ENCODE measurements at regions not wholly inside any gene's neighbourhood (a gene's known extent, or its start where the extent isn't known, plus 50 kb on each side); places are given as distances from the start of the nearest gene placed in this dataset.

DNA sequence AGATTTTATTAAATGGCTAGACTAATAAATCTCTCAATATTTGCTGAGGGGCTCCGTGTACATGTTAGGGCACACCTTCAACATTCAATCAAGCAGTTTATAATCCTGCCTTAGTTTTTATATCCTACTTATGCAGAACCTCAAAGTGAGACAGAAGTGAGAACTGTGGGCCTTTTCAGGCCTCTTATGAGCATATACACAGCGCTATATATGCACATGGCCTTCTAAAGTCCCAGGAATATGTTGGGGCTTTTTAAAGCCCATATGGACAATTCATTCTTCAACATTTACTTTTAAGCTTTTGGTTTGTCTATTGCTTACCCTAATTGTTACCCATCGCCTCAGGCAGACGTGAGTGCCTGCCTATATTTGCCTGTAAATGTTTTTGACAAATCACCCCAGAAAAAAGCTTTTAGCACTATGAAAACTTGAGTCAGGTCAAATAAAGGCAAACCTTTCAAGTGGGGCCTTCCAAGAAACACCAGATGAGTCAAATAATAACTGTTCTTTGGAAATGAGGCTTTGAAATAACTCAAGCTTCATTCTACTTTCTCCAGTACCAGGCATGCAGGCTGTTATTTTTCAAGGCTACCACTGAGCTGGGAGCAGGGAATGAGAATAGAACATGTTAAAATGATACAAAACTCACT lies 58.2 kb downstream of the ESM1 start:
- DNase-seq, result no peak

DNA sequence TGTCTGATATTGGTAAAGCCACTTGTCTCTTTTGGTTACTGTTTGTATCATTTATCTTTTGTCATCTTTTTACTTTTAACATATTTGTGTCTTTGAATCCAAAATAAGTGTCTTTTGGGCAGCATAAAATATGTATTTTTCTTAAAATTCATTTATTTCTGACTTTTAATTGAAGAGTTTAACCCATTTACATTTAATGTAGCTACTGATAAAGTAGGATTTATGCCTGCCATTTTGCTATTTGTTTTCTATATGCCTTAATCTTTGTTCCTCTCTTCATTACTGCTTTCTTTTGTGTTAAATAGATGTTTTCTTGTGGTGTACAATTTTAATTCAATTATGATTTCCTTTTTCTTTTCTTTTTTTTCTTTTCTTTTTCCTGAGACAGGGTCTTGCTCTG lies 60.9 kb downstream of the ESM1 start:
- no peak for DNase-seq

DNA sequence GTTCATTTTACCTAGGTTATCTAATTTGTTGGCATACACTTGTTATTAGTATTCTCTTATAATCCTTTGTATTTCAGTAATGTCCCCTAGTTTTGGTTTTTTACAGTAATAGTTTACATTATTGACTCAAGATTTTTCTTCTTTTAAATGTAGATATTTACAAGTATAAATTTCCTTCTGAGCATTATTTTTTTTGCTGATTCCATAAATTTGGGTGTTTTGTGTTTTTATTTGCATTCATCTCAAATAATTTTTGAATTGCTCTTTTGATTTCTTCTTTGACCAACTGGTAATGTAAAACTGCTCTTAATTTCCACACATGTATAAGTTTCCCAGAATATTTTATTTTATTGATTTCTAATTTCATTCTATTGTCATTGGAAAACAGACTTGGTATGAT lies 68.1 kb downstream of the ESM1 start:
- DNase-seq, result no peak

DNA sequence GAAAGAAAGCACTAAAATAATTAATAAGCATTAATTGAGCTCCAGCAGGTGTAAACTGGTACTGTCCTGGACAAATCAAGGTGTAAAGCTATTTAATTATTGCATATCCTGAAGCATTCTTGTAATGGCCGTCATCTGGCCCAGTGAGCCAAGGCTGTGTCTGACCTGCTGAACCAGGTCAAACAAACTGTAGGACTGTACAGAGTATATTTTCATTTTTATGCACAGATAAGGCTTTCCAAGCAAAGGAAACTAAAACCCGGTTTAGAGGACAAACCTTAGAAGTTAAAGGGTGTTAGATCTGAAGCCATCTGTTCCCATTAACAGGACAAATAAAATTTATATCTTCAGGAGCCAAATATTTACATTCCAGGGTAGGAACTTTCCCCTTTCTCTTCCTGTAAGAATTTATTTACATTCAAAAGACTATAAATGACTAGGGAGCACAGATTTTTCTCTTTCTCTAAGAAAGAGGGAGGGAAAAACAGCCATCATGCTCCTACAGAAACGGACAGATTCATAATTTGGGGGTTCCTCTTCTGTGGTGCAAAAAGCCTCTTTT lies 69.8 kb downstream of the ESM1 start:
- DNase-seq, result no peak

- no peak for DNase-seq
Observed at GRCh38 chr5:54912021-54912420, 73.4 kb downstream of the ESM1 start.

- no peak for DNase-seq
Observed at GRCh38 chr5:54909911-54910870, 75.2 kb downstream of the ESM1 start.

DNA sequence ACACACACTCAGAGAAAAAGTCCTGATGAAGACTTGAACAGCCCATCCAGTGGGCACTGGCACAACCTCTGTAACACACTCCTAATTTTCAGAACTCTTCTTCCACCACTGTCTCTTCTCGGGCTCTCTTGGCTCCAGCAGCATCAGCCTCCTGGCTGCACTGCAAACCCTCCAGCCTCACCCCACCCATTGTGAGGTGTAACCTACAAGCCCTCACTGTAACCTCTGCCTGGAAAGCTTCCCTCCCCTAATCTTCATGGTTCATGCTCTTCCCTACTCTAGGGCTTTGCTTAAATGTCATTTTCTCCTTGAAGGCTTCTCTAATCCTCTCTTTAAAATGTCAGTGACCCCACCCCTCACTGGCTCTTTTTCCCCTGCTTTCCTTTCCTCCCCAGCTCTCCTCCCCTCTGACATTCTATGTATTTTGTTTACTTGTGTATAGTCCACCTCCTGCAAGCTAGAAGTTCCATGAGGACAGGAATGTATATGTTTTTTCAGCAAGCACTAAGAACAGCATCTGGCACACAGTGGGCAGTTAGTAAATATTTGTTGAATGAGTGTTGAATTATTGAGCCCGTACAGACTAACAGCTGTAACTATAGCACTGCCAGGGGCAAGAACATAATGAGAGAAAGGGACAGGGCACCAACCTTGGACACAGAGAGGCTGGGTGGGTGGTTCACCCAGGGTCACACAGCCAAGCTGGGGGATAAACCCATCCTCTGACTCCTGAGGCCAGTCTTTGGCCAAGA lies 76.4 kb downstream of the ESM1 start:
- DNase-seq, result no peak

DNA sequence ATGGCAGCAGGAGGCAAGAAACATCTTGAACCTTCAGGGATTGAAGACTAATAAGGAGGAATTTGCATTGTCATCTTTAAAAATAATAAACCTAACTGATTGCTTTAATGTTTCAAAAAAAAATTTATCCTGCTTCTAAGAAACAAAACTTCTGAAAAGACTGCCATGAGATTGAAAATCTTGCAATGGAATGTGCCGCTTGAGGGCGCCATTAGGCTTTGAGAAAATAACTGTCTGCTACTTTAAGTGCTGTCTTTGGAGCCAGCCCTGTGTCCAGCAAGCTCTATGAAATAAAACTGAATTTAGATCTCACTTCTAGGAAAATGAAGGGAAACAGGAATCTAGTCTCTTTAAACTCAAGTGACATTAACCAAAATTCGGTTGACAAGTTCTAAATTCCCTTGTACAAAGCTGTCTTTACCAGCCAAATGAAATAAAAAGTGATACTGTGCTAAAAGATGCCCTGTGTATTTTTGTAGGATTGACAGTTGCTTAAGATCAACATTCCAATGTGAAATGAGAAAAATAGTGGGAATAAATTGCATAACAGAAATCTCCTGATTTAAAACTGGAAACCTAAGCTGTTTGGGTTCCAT lies 79.4 kb downstream of the ESM1 start:
- peak; percentile 79 for DNase-seq

GRCh38 chr5:54905246-54905795 lies 80.1 kb downstream of the ESM1 start:
- DNase-seq, result no peak

DNA sequence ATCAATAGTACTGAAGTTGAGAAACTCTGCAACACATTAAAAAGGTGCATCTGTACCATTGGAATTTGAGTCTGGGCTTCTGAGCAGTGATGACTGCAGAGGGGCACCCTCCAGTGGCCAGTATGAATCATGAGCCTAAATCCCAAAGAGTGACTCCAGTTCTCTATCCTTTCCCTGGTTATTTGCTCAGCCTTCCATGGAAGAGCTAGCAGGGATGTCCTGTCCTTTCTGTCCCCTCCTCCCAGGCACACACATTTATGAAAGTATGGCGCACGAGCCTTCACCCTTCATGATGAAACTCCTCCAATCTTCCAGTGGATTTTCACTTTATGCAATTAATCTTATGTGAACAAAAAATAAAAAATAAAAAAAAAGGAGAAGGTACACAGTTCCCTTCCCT lies 81.0 kb downstream of the ESM1 start:
- peak; percentile 58 for DNase-seq

GRCh38 chr5:54902791-54903473 lies 82.5 kb downstream of the ESM1 start:
- no peak for DNase-seq

GRCh38 chr5:54900984-54901725 lies 84.2 kb downstream of the ESM1 start:
- peak; percentile 11 for DNase-seq

DNA sequence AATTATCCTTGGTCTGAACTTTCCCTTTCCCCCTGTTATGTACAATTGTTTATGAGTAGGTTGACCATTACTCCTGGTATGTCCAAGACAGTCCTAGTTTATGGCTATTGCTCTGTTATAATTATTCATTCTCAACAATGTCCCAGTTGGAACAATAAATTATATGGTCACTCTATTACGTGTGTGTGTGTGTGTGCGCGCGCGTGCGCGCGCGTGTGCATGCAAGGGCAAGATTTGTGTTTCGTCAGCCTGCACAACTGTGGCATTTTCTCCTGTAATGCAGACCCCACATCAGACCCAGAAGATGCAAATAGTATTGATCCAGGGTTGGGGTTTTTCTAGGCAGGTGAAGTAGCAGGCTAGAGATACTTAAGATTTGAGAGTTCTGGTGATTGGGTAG lies 88.4 kb downstream of the ESM1 start:
- no peak for DNase-seq

DNA sequence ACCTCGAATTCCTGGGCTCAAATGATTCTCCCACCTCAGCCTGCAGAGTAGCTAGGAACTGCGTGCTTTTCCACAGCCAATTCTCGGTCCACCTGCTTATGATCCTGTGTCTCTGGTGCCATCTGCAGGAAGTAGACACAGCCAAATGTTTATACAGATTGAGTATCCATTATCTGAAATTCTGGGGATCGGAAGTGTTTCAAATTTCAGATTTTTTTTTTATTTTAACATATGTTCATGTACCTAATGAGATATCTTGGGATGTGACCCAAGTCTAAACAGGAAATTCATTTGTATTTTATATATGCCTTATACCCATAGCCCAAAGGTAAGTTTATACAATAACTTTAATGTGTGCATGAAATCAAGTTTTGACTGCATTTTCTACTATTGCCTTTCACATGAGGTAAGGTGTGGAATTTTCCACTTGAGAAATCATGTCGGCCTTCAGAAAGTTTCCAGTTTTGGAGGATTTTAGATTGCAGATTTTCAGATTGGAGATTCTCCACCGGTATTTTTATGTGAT lies 89.5 kb downstream of the ESM1 start:
- DNase-seq, result peak; percentile 82

GRCh38 chr5:54894957-54895815 lies 90.2 kb downstream of the ESM1 start:
- DNase-seq, result no peak

DNA sequence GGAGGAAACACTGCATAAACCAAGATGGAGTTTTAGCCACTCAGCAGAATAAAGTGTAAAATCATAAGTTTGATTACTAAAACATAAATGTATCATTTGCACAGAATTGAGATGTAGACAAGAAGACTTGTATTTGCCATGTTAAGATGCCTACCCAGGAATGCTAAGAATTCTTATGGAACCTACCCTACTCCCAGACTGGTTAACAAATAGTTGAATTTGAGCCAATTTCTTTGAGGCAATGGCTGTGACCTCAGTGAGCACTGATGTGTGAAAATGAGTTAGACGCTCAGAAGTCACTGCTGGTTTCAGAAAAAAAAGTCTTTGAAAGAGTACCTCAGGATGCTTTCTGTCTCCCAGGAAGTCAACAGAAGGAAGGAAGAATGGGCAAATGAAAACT lies 95.6 kb downstream of the ESM1 start:
- no peak for DNase-seq

DNA sequence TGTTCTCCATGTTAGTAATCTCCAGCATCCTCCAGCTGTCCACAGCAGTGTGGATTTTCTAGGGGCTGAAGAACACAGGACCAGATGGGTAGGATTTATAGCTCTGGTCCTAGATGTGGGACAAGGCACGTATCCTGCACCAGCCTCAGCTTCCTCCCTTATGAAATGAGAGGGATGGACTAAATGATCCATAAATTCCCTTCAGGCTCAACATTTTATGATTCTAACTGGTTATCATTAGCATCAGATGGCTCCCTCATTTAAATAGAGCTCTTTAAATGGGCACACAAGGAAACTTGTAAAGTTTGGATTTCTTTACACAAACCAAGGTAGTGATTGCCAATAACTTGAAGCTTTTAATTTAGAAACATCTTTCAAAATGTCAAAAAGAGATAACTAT lies 97.7 kb downstream of the ESM1 start:
- DNase-seq, result no peak

GRCh38 chr5:54886866-54887265 lies 98.5 kb downstream of the ESM1 start:
- no peak for DNase-seq

DNA sequence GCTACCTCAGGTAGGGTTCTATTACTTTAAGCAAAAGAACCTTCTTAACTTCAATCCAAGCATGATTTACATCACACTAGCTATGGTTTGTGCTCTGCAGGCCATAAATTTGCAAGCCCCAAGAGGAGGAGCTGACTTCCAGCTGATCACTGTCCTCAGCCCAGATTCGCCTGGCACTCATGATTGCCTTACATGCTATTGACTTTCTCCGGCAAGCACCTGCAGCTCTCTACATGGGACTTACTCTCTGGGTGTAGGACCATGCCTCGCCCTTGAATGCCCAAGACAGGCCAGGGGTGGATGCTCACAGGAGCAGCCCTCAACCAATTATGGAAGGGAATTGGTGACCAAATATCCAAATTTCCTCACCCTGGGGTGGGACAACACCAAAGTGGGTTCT lies 99.8 kb downstream of the ESM1 start:
- DNase-seq, result no peak

- no peak for DNase-seq
Observed at GRCh38 chr5:54884195-54884536, 101.2 kb downstream of the ESM1 start.

Measured in DMS53 (cell line).